Gastrocnemius medialis (tissue), 4 donors: ENCODE measurements at regions not wholly inside any gene's neighbourhood (a gene's known extent, or its start where the extent isn't known, plus 50 kb on each side); places are given as distances from the start of the nearest gene placed in this dataset.

Experiments
- ATAC-seq, 2 donors: fragments of 150-250 bp; one replicate each; pipeline ENCODE4 v1.9.1; 2016
- DNase-seq, 2 donors: peaks; one replicate each; pipeline ENCODE4 v3.0.0-alpha.2; 2019
- H3K27ac ChIP-seq, 4 donors: fragments of 200-600 bp; sonication (generic); 1 replicate in 1 of 4; 2 replicates in 3 of 4; pipeline ENCODE4 v1.5.1; 2016 to 2018; ENCODE audit warnings: mild to moderate bottlenecking in 2 of 4, moderate library complexity in 1 of 4
- H3K27me3 ChIP-seq, 3 donors: fragments of 200-600 bp; sonication (generic) in 2 of 3; 1 replicate in 1 of 3; 2 replicates in 2 of 3; pipeline versions ENCODE4 v1.5.1 to v1.6.0; 2016 to 2019; ENCODE audit warnings: mild to moderate bottlenecking in 1 of 3, moderate library complexity in 1 of 3
- H3K36me3 ChIP-seq, 2 donors: fragments of 200-600 bp; sonication (generic) in 1 of 2; one replicate each; pipeline ENCODE4 v1.5.1; 2017 to 2018
- H3K4me1 ChIP-seq, 2 donors: fragments of 200-600 bp; sonication (generic) in 1 of 2; one replicate each; pipeline ENCODE4 v1.5.1; 2016 to 2017; ENCODE audit warnings: mild to moderate bottlenecking in 2 of 2
- H3K4me3 ChIP-seq, 4 donors: fragments of 200-600 bp; sonication (generic) in 3 of 4; 1 replicate in 1 of 4; 2 replicates in 3 of 4; pipeline ENCODE4 v1.5.1; 2016 to 2019; ENCODE audit warnings: mild to moderate bottlenecking in 2 of 4
- H3K9me3 ChIP-seq, 3 donors: fragments of 200-600 bp; sonication (generic) in 2 of 3; 1 replicate in 1 of 3; 2 replicates in 2 of 3; pipeline ENCODE4 v1.5.1; 2016 to 2019
- POLR2A ChIP-seq, 2 donors: fragments of 450-650 bp; IDR thresholded peaks; one replicate each; pipeline ENCODE4 v1.6.1; 2017; ENCODE audit warnings: antibody characterized with exemption in 2 of 2, mild to moderate bottlenecking in 2 of 2, moderate library complexity in 2 of 2
- in situ Hi-C, 4 donors: fragments of 200-750 bp; cut with MboI; loops; one replicate each; pipeline versions ENCODE4 v1.15.0 to v1.8.0; 2017; ENCODE audit warnings: low sequenced_read_pairs in 4 of 4
- intact Hi-C: fragments of 100-400 bp; cut with DNase I; formaldehyde crosslinking; loops from one replicate; pipeline ENCODE4 v1.15.1; 2023; ENCODE audit warnings: low total_unique reads
- TF ChIP-seq, protein P1 (sequence below), 5 experiments: fragments of 450-650 bp in 3 of 5; fragments of 200-600 bp in 2 of 5; sonication (generic) in 2 of 5; IDR thresholded peaks in 4 of 5; conservative IDR thresholded peaks in 1 of 5; 1 replicate in 4 of 5; 2 replicates in 1 of 5; pipeline ENCODE4 v1.5.1; 2016 to 2019; ENCODE audit warnings: antibody characterized with exemption in 5 of 5, mild to moderate bottlenecking in 3 of 5, moderate library complexity in 3 of 5

GRCh38 chr10:62964026-62964425 lies 147.9 kb upstream of the EGR2 start:
- ATAC-seq = no peak
- intact Hi-C loops (no loop called here), in situ Hi-C loops (no loop called here)
- no peak for DNase-seq
- Histone ChIP-seq H3K4me3 (no peak overlapping the region), H3K27me3 (no peaks in the 10 kb centered on the region), H3K9me3 (no peaks in the 10 kb centered on the region), H3K36me3 (no peaks in the 10 kb centered on the region), H3K27ac (no peak overlapping the region), H3K4me1 (no peaks in the 10 kb centered on the region)
- no peak for TF ChIP-seq POLR2A (IDR thresholded peaks at IDR 0.05)

- Histone ChIP-seq H3K27ac (no peak overlapping the region), H3K4me1 (no peaks in the 10 kb centered on the region), H3K27me3 (no peaks in the 10 kb centered on the region), H3K9me3 (no peaks in the 10 kb centered on the region), H3K36me3 (no peaks in the 10 kb centered on the region), H3K4me3 (no peak overlapping the region)
- in situ Hi-C loops (no loop called here), intact Hi-C loops (no loop called here)
- TF ChIP-seq, protein P1, sequence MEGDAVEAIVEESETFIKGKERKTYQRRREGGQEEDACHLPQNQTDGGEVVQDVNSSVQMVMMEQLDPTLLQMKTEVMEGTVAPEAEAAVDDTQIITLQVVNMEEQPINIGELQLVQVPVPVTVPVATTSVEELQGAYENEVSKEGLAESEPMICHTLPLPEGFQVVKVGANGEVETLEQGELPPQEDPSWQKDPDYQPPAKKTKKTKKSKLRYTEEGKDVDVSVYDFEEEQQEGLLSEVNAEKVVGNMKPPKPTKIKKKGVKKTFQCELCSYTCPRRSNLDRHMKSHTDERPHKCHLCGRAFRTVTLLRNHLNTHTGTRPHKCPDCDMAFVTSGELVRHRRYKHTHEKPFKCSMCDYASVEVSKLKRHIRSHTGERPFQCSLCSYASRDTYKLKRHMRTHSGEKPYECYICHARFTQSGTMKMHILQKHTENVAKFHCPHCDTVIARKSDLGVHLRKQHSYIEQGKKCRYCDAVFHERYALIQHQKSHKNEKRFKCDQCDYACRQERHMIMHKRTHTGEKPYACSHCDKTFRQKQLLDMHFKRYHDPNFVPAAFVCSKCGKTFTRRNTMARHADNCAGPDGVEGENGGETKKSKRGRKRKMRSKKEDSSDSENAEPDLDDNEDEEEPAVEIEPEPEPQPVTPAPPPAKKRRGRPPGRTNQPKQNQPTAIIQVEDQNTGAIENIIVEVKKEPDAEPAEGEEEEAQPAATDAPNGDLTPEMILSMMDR (IDR thresholded peaks at IDR 0.05 in 4 of 5, conservative IDR thresholded peaks at IDR 0.05 in 1 of 5) = no peak
- TF ChIP-seq POLR2A (IDR thresholded peaks at IDR 0.05) = no peak
- no peak for ATAC-seq
- no peak for DNase-seq
Observed at GRCh38 chr10:62961951-62962523, 145.9 kb upstream of the EGR2 start.

DNA sequence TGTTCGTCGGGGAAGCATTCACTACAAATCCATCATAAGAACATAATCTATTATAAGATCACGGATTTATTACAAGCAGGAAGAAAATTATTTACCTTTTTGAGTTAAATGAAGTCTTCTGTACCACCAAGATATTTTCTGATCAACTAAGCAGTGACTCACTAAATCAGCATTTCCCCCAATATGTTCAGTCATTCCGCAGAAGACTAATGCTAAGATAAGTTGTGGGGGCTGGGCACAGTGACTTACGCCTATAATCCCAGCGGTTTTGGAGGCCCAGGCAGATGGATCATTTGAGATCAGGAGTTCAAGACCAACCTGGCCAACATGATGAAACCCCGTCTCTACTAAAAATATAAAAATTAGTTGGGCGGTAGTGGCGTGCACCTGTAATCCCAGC lies 144.2 kb upstream of the EGR2 start:
- intact Hi-C loops (no loop called here), in situ Hi-C loops (no loop called here)
- no peak for ATAC-seq

GRCh38 chr10:62959553-62959952 lies 143.4 kb upstream of the EGR2 start:
- Histone ChIP-seq H3K9me3 (no peaks in the 10 kb centered on the region), H3K27me3 (no peaks in the 10 kb centered on the region), H3K4me1 (no peaks in the 10 kb centered on the region), H3K36me3 (no peaks in the 10 kb centered on the region), H3K27ac (no peak overlapping the region), H3K4me3 (no peak overlapping the region)
- in situ Hi-C loops = no loop called here
- ATAC-seq (no peak), DNase-seq (no peak)
- intact Hi-C loops = no loop called here
- no peak for TF ChIP-seq POLR2A (IDR thresholded peaks at IDR 0.05)
- TF ChIP-seq, protein P1 (IDR thresholded peaks at IDR 0.05 in 4 of 5, conservative IDR thresholded peaks at IDR 0.05 in 1 of 5) = no peak

More for the DNA sequence above, 144.2 kb upstream of the EGR2 start:
- DNase-seq = no peak
- no peaks in the 10 kb centered on the region for H3K4me1 ChIP-seq
- no peak overlapping the region for H3K4me3 ChIP-seq
- no peak overlapping the region for H3K27ac ChIP-seq
- no peaks in the 10 kb centered on the region for H3K27me3 ChIP-seq
- H3K36me3 ChIP-seq = no peaks in the 10 kb centered on the region
- no peak for TF ChIP-seq POLR2A (IDR thresholded peaks at IDR 0.05)
- TF ChIP-seq, protein P1 (IDR thresholded peaks at IDR 0.05 in 4 of 5, conservative IDR thresholded peaks at IDR 0.05 in 1 of 5) = no peak
- no peaks in the 10 kb centered on the region for H3K9me3 ChIP-seq

DNA sequence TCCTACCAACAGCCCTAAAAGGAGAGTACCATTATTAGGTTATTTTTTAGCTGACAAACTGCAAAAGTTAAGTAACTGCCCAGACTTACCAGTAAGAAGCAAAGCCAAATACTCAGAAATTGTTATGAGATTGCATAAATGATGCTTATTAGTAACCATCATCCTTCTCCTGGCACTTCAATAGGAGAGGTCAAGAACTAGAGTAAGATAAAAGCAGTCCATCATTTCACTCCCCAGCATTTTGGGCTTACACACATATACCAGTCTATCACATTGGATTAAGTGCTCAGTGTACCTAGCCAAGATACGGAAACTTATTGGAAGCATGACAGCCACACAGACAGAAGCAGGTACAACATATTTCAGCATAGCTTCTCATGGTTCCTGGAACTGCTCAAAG lies 142.8 kb upstream of the EGR2 start:
- Histone ChIP-seq H3K9me3 (no peaks in the 10 kb centered on the region), H3K27ac (no peak overlapping the region), H3K4me1 (no peaks in the 10 kb centered on the region), H3K27me3 (no peaks in the 10 kb centered on the region), H3K36me3 (no peaks in the 10 kb centered on the region), H3K4me3 (no peak overlapping the region)
- DNase-seq = no peak
- ATAC-seq = no peak
- intact Hi-C loops = no loop called here
- in situ Hi-C loops = no loop called here
- TF ChIP-seq, protein P1 (IDR thresholded peaks at IDR 0.05 in 4 of 5, conservative IDR thresholded peaks at IDR 0.05 in 1 of 5) = no peak
- no peak for TF ChIP-seq POLR2A (IDR thresholded peaks at IDR 0.05)
